CD4-positive, alpha-beta T cell treated with Interleukin-10 for 1 hour (primary cell): ENCODE measurements at regions not wholly inside any gene's neighbourhood (a gene's known extent, or its start where the extent isn't known, plus 50 kb on each side); places are given as distances from the start of the nearest gene placed in this dataset.
"Not testable (repeated sequence)": the region's sequence is repeated elsewhere in the genome, so short reads cannot be mapped to it uniquely, and the experiment has no call there.

Experiments used
- DNase-seq: peaks from one replicate; pipeline ENCODE4 v3.0.0-alpha.2; 2020

DNA sequence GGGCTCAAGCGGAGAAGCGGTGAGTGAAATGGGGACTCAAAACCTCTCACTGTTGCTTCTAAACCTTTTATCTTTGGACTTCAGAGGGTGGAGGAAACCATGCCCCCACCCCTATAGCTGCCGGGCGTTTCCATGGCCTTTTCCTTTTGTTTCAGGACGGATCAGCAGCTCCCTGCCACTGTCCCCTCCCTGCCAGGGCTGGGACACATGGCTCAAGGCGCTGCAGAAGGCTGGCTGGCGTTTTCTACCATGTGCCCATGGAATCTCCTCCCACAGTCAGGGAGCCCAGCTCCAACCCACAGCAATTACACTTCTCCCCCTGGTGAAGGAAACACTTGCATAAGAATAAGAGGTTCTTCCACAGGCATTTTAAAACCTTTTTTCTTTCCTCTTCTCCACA, 812.7 kb downstream of the PLA2G4A start:
- DNase-seq, result no peak

DNA sequence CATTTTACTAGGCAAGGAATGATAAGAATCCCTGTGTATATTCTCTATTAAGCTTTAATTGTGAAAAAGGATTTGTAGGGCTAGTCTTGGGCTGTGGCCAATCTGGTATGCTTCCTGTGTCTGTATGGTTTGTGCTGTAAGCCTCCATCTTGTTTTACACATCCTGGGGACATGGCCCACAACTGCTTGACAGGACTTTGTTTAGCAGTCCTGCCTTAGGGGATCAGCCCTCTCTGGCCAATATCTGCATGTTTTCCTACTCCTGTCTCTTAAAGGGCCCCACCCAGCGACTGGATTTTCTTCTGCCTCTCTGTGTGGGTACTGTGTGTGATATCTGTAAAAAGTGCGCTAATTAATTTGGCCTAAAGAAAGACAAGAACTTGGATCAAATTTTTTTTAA, 813.2 kb downstream of the PLA2G4A start:
- DNase-seq, result no peak

DNA sequence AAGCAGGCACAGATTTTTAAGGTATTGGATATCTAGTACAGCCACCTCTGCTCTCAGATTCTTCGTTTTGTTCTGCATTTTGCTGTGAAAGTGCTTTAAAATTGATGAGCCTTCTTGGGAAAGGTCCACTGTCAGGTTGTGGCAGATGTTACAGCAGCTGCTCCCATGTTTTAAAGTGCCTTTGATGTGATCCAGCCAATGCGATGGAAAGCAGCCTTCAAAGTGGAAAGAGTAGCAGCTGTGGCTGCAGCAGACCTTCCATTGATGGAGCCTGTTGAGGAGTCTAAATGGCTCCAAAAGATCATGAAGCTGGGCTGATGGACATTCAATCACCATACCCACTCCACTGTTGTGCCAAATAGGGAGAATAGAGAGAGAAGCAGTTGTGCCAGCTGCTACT, 816.9 kb downstream of the PLA2G4A start:
- DNase-seq, result no peak

DNA sequence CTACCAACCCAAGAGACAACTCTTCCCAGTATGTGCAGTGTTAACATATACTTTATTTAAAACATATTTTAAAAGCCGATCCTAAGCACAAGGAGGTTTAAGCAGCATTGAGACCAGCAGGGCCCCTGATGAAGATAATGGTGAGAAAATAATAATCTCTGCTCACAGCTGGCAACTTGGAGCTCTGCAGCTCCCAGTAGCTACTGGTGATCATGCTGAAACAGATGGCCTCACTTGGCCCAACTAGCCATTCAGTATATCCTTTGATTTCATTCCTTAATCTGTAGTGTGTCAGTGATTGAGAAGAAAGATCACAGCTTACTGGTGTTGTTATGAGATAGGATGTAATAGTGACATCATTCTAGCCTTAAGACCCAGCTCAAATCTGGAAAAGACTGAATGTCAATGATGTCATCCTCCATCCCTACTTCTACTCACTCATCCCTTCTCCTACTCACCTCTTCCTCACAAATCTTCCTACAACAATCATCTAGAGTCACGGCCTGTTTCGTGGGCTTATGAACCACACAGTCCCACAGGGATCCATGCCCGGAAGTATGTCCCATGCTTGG, 817.9 kb downstream of the PLA2G4A start:
- DNase-seq, result no peak

DNA sequence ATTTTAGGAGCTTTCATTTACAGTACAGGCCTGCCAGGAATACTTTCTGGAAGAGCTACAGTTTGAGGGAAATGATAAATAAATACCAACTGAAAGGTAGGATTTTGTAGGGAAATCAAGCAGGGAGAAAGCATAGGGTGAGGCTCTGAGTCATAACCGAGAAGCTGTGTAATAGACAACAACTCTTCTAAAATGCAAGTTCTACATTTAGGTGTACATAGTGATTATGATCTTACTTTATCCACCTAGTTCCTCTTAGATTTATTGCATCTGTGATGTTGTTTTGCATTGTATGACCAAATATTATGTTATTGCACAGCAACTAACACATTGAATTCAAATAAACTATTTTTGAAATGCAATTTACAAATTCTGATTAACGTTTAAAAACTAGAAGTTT, 819.3 kb downstream of the PLA2G4A start:
- DNase-seq, result no peak

DNA sequence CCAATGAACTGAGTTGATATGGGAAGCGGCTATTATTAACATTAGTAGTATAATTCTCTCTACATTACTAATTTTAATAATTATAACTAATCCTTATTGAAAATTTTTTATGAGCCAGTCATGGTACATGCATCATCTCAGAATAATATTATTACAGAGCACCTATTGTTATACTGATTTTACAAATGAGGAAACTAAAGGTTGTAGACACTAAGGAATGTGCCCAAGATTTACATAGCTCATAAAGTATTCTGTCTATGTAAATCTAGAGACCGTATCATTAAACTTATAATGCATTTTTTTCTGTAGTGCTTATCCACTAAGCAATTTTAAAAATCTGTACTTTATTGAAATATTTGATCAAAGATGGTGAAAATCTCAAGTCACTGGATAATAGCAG, 825.9 kb downstream of the PLA2G4A start:
- no peak for DNase-seq

DNA sequence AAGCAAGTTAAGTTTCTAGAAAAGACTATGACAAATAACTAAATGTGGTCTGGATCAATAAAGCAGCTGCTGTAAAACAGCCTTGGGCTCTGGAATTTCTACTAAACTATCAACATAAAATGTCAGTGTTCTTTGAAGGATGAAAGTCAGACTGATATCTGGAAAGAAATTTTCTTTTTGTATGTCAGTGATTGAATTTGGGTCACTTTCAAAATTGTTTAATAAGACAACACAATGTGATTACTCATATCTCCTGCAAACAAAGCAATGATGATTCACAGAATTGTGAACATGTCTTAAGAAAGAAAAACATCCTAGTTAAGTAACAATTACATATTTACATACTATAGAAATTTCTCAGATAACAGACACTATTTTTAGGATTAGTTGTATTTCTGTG, 826.4 kb downstream of the PLA2G4A start:
- DNase-seq, result no peak

DNA sequence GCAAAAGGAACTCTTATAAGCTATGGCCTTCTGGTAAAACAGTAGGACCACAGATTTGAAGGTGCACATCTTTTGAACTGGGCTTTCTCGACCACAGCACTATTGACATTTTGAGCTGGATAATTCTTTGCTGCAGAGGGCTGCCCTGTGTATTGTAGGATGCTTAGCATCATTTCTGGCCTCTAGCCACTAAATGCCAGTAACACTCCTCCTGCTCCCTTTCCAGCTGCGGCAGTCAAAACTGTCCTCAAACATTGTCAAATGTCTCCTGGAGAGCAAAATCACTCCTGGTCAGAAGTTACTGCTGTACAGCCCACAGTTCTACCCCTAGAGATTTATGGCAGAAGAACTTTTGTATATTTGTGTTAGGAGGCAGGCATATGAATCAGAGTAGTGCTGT, 836.7 kb downstream of the PLA2G4A start:
- no peak for DNase-seq

DNA sequence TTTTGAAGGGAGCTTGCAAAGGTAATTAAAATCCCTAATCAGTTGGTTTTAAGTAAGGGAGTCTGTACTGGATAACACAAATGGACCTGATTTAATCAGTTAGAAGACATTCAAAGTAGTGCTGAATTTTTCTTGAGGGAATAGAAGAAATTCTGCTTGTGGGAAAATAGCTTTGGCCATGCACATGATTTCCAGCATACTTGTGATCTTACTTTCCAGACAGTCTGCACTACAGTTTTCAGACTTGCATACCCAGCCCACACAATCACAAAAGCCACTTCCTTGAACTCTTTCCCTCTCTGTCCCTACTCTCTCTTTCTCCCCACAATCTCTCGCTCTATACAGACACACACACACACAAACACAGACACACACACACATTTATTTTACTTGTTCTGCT, 852.1 kb downstream of the PLA2G4A start:
- no peak for DNase-seq

DNA sequence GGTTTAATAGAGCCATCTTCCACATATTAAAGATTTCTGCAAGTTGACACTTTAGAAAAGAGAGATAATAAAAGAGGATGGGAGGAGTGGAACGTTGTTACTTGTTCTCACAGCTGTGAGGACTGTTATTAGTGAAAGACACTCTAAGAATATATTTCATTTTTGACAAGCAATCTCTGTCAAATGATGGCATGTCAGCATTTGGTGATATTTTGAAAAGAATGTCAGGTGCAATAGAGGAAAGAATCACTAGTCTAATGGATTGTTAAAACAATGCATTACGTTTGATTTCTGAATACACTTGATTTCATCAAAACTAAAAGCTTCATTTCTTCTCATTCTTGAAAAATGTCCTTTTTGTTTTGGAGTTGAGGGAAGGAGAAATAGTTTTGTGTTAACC, 853.4 kb downstream of the PLA2G4A start:
- no peak for DNase-seq

DNA sequence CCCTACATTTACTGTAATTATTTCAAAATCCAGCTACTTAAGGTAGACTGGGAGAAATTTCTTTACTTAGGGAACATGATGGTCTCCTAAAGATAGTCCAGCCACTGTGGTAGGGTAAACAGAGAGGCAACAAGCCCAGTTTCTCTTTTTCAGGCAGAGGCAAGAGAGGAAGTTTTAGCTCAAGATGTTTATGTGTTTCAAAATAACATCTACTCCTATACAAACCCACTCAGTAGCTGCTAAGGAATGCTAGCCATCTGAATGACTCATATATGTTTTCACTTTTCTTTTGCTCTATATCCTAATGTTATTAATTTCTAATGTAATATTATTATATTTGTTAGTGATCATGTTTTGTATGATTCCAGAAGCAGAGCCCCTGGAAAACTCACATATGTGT, 856.6 kb downstream of the PLA2G4A start:
- DNase-seq, result no peak

DNA sequence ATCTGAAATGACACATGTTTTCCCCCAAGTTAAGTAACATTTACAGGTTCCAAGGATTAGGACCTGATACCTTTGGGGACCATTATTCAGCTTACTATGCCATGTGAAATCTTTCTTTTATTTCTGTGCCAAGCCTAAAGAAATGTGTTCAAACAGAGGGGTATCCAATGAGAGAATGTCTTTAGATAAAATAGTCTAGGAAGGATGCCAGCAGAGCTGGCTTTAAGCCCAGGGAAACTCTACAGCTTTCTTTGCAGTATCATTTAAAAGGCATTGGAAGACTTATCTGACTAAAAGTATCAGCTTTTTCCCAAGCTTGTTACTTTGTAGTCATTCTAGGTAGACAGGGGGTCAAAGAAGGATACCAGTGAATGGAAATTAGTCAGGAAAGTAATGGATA, 860.4 kb downstream of the PLA2G4A start:
- no peak for DNase-seq

DNA sequence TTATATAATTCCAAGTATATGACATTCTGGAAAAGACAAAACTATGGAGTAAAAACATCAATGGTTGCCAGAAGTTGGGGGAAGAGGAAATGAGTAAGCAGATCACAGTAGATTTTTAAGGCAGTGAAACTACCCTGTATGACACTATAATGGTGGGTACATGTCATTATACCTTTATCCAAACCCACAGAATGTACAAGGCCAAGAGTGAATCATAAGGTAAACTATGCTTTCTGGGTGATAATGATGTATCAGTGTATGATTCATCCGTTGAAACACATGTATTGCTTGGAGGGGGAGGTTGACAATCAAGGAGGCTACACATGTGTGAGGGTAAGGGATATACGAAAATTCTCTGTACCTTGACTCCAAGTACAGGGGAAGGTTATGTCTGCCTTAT, 862.7 kb downstream of the PLA2G4A start:
- no peak for DNase-seq

DNA sequence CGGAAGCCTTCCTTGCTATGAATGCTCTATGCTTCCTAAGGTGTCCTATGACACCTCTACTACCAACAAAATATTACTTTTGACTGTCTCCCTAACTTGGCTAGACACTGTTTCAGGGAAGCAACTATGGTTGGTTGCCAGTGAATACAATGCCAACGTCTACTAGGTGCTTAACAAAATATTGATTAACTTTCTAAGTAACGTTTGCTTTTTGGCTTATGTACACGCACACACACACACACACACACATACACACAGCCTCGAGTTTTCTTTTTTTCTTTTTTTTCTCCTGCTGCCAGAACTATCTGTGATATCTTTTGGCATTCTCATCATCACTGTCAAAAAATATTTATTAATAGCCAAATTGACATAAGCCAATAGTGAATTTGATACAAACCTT, 864.0 kb downstream of the PLA2G4A start:
- no peak for DNase-seq

DNA sequence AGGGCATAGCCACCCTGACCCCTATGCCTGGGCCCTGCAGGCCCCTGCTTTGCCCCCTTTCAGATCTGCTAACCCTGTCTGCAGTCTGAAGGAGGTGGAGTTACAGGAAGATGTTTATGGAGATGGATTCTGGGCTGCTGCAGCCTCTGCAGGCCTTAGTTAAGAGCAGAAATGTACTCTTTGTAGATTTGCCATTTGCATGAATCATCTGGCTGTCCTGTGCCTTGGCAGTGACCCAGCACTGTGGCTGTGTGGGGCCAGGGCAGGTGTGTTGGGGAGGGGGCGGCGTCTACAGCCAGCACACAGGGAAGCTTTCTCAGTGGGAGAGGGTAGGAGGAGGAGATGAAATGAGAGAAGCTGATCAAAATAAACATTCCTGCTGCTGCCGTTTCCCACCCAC, 867.3 kb downstream of the PLA2G4A start:
- no peak for DNase-seq

DNA sequence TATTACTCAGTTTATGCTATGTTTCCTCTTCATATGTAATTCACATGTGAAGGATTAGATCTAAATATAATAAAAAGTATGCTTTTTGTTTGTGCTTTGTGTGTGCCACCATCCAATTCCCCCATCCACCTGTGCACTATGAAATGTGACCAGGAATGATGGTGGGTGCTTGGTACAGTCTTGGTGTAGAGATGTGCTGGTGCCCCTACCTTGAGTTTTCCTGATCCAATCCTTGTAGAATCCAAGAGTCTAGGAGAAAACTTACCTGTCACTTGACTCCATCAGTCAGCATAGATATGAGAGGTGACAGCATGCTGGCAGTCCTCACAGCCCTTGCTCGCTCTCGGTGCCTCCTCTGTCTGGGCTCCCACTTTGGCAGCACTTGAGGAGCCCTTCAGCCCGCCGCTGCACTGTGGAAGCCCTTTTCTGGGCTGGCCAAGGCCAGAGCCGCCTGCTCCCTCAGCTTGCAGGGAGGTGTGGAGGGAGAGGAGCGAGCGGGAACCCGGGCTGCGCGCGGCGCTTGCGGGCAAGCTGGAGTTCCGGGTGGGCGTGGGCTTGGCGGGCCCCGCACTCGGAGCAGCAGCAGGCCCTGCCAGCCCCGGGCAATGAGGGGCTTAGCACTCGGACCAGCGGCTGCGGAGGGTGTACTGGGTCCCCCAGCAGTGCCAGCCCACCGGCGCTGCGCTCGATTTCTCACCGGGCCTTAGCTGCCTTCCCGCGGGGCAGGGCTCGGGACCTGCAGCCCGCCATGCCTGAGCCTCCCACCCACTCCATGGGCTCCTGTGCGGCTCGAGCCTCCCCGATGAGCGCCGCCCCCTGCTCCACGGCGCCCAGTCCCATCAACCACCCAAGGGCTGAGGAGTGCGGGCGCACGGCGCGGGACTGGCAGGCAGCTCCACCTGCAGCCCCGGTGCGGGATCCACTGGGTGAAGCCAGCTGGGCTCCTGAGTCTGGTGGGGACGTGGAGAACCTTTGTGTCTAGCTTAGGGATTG, 874.7 kb downstream of the PLA2G4A start:
- not testable (repeated sequence) for DNase-seq

DNA sequence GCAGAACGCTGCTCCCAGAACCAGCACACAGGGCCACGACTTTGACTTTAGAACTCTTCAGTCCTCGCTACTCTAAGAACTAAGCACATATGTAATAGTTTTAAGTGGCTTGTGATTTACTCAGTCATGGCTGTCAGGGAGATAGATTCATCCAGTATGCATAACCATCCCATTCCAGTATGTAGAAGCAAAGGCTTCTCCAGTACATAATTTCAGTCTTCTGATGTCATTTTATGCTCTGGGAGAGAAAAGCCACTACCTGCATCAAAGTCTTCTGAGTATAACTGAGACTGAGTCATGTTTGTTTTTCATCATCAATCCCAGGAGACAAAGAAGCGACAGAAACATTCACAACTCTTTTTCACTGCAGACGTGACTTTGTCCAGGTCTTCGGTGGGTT, 885.7 kb downstream of the PLA2G4A start:
- no peak for DNase-seq

DNA sequence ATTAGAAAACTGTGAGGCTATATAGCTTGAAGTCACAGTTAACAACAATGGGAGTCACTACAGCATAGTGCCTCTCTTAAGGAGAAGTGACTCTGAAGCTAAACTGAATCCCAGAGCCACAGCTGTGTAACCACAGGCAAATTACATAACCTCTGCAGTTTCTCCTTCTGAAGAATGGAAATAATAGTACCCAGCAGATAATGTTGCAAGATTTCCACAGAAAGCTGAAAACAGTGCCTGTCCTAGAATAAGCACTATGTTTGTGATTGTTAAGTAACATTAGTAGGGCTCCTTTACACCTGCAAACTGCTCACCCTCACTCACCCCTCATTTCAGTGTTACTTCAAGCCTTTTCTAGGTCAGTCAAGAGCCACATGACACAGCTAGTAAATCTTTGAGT, 886.7 kb downstream of the PLA2G4A start:
- DNase-seq, result no peak

DNA sequence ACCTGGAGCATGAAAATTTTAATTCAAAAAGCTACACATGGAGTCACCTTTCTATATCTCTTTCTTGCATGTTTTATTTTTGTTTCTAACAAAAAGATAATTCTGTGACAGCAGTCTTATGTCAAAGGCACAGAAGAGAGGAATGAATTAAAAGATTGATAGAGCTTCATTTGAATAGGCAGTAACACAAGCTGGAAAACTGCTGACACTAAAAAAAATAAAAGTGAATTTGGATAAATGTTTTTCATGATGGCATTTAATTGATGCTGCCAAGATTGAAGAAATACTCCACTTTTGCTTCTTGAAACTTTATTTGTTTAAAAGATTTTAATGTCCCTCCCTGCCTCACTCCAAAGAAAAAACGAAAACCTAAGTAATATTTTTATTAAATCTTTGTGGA, 887.4 kb downstream of the PLA2G4A start:
- no peak for DNase-seq

DNA sequence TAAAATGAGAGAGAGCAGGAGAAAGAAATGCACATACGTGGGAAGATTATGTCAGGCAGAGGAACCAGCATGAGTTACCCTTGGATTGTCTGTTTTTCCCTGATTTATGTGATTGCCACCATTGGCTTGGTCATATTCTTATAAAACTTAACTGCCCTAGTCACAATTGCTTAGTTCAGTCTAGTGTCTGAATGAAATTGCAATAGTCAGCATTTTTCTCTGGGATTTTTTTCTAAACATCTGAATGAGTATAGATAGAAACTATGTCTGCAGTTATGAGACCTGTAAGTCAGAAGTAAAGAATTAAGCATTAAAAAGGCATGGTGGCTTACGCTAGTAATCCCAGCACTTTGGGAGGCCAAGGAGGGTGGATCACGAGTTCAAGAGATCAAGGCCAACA, 889.8 kb downstream of the PLA2G4A start:
- DNase-seq, result no peak

DNA sequence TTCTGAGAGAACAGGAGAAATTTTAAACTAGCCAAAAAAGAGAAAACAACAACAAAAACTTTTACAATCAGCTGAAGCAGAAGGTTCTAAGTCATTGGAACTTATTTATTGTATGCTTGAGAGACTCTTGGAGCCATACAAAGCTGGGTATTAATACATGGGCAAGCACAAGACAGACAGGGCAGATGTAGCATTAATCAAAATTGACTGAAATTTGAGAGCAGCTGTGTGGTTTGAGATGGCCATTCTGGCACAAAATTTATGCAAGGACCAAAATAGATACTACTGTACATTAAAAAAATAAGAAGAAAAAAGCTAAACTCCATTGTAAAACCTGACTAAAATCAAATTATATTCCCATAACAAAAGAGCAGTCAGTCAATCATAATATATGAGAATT, 892.5 kb downstream of the PLA2G4A start:
- DNase-seq, result no peak

DNA sequence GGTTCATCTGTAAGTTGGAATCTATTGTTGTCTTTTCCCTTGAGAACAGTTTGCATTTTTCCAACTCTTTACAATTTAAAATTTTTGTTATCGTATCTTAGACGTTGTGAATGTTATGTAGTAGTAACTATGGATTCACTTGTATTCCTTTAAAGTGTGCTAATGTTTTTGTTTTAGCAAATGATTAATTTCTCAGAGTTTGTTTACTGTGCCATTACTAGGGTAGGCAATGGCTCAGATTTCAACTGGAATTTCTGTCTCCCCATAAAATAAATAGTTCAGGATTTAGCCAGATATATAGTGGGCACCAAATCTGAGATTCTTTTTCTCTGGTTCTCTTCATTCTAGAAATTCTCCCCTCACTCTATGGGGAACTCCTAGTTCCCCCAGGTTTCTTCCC, 896.5 kb downstream of the PLA2G4A start:
- no peak for DNase-seq

DNA sequence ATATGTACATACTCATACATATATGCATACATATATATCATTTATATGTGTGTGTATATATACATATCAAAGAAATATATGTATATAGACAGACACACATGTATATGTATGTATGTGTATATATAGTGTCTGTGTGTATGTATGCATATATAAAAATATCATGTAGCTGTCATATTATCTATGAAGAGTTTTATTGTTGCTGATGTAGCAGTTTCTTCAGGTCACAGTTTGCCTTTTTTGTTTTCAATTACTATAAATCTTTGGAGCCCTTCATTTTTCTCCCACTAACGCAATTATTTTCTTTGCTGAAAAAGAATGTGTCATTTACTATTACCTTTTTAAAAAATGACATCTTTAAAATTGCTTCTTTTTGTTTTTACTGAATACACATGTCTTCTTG, 904.5 kb downstream of the PLA2G4A start:
- DNase-seq, result no peak

DNA sequence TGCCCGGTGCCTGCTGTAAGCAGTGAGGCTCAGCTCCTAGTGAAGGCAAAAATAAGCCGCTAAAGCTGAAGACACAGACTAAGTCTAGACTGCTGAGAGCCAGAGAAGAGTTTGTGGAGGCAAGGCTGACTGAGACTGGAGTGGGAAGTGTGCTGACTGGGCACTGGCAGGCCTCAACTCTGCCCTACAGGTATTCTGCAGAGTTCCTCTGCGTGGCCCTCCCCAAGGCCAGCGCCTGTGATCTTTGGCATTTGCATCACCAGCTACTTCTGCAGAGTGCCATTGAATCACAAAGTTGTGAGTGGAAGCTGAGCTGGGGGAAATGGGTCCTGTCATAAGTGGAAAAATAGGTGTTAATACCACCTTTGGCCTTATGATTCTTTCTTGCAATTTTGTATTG, 905.7 kb downstream of the PLA2G4A start:
- DNase-seq, result no peak

DNA sequence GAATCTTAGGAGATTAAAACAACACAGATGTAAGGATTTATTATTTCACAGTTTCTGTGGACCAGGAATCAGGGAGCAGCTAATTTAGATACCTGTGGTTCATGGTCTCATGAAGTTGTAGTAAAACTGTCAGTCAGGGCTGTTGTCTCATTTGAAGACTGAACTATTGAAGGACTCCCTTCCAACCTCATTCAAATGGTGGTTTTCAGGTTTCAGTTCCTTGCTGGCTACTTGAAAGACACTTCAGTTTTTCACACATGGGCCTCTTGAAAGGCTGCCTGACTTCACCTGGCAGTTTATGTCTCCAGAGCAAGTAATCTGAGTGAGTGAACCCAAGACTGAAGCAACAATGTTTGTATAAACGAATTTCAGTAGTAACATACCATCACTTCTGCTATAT, 915.9 kb downstream of the PLA2G4A start:
- DNase-seq, result no peak
